NCI-H510A treated with DMSO at 0.1 percent for 48 hours (cell line): ENCODE measurements at regions not wholly inside any gene's neighbourhood (a gene's known extent, or its start where the extent isn't known, plus 50 kb on each side); places are given as distances from the start of the nearest gene placed in this dataset.

Experiments
- DNase-seq: peaks from one replicate; lab custom pipeline; 2025; lab: John Stamatoyannopoulos, UW

DNA sequence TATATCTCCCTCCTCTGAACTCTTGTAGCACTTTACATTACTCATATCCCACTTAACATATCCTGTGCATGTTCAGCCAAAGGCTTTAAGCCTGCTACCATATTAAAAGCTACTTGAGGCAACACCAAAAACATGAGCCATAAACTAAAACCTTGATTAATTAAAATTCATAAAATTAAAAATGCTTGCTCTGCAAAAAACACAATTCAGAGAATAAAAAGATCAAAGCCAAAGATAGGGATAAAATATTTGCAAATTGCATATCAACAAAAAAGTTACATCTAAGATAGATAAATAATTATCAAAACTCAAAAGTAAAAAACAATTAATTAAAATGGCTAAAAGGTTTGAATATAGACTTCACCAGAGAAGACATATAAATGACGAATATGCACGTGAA, 495.4 kb upstream of the PIK3C3 start:
- DNase-seq = no peak

DNA sequence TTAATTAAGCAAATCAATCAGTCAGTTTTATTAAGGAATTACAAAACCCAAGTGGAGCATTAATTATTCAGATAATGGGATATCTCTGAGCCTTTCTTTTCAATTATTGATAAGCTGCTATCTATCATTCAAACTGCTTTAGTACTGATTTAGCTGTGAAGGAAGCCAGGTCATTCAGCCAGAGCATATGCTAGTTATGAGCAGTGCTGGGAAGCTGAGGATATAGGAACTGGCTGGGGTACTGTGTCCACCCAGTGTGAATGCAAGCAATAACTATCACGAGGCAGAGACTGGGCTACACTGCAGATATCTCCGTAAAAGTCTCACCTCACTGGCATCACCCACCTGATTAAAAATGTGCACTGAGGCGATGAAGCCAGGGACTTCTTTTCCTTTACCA, 496.7 kb upstream of the PIK3C3 start:
- DNase-seq = no peak

DNA sequence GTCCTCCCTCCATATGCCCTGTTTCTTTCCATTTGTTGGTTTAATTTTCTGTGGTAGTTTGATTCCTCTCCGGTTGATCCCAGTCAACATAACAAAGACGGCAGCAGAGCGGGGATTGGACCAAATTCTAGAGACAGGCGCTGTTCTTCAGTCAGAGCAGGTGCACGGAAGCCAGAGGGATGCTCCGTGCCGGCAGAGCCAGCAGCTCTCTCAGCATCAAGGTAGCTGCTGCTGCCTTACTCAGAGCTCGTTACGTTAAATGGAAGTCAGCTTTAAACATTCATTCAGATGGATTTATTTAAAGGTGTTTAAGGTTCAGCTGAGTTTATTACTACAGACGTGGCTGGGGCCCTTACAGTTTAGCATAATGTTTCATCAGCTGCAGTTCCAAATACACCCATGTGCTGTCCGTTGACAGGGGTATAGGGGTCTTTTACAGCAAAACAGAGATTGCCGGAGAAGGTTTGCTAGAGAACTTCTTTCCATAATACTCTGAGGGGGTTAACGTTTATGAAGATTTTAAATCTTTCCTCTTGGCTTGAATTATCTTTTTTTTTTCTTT, 497.2 kb upstream of the PIK3C3 start:
- no peak for DNase-seq

DNA sequence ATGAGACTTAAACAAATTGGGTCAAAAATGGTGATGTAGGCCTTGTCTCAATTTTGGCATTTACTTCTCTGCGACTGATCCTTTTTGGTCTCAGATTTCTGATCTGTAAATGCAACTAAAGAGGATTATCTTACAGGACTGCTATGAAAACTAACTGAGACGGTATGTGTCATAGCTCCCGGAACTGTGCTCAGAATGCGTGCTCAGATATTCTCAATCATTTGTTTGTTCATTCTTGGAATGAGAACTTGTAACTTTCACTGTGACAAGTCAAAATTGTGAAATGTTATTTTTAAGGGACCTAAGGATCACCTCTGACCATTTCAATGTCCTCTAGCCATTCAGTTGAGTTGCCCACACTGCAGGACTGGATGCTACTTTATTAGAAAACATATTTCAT, 498.2 kb upstream of the PIK3C3 start:
- DNase-seq = no peak

DNA sequence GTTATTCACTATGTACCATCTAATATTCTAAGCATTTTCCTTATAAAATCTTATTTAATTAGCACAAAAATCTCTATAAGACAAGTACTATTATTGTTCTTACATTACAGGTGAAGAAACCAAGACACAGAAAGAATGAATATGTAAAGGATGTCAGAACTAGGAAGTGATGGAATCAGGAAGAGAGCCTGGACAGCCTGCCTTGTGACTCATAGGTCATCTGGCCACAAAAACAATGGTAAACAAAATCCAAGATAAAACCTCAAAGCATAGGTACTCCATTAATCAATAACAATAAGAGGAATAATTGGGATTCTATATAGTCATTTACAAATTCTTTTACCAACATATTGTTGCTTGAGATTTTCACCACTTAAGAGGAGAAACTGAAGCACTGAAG, 505.4 kb upstream of the PIK3C3 start:
- DNase-seq = no peak

DNA sequence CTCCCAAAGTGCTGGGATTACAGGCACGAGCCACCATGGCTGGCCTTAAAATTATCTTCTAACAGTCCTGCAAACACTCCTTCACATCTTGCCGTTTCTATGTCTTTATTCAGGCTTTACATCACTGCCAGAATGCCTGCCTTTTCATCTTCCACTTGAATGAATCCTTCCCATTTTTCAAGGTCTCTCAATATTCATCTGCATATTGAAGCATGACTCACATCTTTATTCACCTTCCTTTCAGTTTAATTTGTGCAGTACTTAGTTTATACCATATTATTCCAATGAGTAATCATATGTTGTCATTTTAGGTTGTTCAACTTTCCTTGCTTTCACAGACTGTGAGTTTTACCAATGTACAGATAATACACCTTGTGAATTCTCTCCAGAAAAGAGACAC, 510.1 kb upstream of the PIK3C3 start:
- no peak for DNase-seq

DNA sequence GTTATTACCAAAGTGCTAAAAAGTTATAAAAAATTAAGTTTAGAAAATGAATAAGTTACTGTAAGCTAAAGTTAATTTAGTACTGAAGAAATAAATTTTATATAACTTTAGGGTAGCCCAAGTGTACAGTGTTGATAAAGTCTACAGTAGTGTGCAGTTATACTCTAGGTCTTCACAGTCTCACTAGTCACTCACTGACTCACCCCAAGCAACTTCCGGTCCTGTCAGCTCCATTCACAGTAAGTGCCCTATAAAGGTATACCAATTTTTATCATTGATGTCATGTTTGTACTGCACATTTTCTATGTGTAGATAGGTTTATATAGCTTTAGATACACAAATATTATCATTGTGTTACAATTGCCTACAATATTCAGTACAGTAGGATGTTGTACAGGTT, 518.3 kb upstream of the PIK3C3 start:
- DNase-seq = no peak

DNA sequence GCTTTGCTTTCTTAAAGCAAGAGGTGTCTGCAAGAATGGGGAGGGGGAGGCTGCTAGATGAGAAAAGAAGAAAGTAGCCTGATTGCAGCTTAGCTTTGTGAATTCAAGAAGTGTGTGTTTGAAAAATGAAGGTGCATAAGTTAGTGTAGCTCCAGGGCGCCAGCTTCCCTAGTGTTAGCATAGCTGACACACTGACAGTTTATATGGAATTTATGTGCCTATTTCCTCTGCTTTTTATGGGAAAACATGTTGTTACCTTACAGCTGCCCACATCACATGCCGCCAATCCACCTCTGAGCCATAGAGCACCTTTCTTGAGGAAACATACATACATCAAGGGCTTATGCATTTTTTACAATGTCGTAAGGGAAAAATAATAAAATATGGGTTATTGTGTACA, 536.4 kb upstream of the PIK3C3 start:
- no peak for DNase-seq

DNA sequence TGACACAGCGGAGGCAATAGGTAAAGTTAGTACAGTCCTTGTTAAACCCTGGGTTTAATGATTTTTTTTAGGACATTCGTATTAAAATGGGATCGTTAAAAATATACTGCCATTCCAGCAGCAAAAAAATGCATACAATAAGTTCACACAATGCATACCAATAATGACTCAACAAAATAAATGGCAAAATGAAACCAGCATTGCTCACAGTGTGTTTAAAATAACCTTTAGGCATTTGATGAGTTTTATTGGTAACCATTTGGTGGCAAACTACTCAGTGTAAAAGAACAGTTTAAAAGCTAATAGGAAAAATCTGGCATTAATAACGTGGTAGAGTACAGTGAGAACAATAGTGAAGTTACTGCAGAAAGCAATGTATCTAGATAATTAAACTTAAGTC, 539.0 kb upstream of the PIK3C3 start:
- no peak for DNase-seq

DNA sequence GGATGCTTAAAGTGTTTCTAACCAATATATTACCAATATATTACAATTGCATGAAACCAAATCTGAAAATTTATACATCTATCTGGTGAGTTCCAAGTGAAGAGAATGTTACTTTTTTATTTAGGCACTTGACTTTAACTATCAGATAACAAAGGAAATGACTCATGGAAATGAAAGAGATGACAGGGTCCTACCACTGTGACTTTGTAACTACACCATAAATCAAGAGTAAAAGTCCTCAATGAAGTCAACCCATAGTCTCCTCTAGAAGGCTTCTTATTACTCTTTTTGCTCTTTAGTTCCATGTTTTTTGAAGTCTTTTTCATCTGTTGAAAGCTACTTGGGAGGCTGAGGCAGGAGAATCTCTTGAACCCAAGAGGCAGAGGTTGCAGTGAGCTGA, 545.0 kb upstream of the PIK3C3 start:
- no peak for DNase-seq

DNA sequence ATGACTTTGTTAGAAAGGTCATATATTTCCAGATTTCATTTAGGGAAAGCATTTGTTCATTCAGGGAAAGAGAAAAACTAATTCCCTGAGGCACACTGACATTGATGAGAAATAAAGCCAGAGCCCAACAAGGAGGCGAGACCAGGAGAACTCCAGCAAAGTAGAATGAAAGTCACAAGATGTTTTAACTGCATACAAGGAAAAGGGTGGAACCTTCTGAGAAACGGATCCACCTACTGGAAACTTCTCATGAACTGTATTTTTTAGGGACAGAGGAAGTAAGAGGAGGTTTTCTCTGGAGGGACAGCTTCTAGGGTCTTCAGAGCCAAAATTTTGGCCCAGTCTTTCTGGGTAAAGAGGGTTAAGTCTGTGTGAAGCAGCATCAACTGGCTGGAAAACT, 548.2 kb upstream of the PIK3C3 start:
- no peak for DNase-seq

DNA sequence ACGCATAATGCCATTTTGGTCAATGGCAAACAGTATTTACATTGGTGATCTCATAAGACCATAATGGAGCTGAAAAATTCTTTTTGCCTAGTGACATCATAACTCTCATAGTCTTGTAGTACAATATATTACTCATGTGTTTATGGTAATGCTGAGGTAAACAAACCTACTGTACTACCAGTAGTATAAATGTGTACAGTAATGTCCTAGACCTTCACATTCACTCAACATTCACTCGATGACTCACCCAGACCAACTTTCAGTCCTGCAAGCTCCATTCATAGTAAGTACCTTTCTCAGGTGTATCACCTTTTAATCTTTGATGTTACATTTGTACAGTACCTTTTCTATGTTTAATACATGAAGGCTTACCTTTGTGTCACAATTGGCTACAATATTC, 558.2 kb upstream of the PIK3C3 start:
- DNase-seq = no peak

DNA sequence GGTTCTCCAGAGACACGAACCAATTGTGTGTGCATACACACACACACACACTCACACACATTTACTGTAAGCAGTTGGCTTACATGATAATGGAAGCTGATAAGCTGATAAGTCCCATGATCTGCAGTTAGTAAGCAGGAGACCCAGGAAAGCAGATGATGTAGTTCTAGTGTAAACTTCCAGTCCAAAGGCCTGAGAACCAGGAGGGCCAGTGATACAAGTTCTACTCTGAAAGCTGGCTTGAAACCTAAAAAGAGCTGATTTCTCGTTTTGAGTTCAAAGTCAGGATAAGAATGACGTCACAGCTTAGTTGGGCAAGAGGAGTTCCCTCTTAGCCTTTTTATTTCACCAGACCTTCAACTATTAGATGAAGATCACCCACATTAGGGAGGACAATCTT, 558.8 kb upstream of the PIK3C3 start:
- no peak for DNase-seq

DNA sequence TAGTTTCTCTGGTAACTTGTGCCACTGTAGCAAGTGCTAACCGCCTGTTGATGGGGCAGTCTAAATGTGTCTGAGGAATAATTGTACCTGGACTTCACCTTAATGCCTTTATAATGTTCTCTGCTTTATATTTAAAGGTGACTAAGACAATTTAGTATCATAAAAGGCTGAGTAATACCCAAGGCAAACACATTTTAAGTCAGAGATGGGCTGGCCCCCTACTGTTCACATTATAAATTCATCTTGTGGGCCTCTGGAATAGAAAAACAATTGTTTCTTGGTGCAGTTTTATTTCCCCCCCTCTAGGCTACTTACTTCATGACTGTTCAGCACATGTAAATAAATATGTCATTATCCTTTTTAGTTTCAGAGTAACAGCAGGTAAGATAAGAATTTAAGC, 559.3 kb upstream of the PIK3C3 start:
- peak; percentile 20 for DNase-seq

DNA sequence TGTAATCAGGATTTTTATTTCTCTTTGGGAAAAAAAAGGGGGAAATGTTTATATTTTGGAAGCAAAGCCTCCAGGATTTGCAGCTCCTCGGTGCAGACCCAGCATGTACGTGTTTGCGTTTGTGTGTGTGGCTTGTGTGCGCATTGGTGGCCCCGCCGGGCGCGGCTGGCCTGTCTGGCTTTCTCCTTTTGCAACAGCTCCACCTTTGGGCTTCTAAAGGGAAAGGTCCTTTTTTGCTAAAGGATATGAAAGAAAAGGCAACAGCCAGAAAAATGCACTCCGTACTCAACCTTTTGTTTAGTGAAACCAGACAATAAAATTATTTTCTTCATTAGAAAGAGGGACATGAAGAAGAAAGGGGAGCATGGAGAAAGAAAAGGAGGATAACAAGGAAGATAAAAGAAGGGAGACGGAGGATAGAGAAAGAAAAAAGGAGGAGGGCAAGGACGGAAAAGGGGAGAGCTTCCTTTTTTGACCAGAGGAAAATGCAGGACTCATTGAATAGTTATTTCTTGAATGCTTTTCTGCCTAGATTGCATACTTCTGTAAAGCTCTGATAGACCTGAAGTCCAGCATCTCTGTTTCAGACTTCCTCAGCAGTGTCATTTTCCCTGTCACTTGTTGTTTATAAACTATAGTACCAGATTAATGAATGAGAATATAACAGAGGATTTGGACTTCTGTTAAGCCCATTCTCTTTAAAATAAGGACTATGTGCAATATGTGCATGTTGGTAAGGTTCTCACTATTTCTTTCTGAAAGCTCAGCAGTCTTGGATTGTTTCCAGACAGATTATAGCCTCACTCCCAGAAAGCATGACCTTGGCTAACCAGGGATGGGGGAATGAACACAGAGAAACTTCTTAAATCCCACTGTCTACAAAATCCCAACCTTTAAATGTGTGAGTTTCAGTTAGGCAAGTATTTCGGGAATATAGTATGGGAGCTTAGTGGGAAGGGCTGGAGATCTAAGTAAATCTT, 563.1 kb upstream of the PIK3C3 start:
- DNase-seq = peak; percentile 65

DNA sequence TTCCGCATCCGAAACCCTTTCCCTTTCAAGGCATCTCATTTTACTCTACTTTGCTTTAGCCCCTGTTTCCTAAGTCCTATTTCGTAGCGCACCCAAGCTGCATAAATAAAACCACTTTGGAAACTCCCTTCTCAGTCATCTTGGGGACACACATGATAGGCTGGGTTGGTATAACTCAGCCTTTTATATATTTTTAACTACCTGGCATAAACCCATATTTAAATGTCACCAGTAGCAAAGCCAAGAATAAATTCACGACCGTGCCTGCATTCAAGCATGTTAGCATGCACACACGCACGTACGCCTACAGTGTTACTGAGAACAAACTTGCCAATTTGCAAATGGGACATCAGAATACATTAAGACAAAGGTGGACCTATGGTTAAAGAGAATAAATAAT, 564.7 kb upstream of the PIK3C3 start:
- DNase-seq = no peak

DNA sequence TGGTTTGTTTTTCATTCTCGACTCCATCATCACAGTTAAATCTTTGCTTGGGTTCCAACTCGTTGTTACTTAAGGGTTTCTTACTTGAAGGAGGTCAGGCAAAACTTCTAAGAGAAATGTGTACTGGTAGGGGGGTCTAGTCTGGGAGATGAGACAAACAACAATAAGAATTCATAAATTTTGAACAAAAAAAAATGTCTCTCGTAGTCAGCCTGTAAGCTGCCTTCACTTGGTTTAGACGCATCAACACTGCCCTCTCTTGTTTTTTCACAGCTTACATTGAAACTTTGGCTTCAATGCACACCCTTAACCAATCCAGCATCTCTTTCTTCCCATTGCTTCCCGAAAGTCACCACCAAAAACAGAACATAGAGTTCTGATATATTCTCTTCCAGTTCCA, 576.4 kb upstream of the PIK3C3 start:
- peak; percentile 23 for DNase-seq

DNA sequence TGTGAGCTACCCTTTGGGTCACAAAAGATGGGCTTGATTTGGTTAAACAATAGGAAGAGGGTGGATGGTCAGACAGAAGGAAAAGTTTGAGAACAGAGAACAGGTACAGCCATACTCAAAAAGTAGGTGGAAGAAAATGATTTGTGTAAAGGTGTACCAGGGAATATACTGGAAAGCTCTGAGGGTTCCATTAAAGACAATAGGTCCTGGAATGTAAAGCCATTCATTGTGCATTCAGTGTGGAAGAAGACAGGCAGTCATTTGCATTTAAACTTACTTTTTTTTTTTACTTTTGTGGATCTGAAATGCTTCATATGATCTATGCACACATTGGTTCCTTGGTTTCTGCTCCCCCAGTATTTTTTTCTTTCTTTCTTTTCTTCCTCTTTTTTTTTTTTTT, 581.4 kb upstream of the PIK3C3 start:
- no peak for DNase-seq

DNA sequence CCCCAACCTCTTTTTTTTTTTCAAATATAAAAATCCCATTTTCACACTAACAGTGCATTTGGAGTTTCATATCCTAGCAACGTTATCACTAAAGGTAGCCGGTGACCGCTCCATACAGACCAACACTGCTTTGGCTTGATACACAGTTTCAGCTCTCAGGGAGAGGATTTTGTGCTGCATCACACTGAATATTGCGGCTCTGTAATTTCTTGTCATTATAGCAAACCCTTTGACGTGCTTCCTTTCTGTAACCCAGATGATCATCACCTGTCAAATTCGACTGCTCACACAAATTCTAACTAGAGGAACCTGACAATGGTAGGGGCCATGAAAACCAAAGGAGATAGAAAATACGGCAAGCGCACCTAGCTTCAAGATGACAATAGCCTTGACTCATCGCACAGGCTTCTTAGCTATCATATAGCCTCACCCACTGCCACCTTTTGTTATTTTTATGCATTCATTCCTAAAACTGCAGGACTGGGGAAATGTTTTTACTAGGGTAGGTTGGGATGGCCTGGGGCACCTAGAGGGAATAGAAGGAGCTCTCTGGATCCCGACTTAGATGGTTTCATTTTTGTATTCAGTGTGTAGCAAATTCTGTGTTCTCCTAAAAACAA, 582.9 kb upstream of the PIK3C3 start:
- DNase-seq = no peak

DNA sequence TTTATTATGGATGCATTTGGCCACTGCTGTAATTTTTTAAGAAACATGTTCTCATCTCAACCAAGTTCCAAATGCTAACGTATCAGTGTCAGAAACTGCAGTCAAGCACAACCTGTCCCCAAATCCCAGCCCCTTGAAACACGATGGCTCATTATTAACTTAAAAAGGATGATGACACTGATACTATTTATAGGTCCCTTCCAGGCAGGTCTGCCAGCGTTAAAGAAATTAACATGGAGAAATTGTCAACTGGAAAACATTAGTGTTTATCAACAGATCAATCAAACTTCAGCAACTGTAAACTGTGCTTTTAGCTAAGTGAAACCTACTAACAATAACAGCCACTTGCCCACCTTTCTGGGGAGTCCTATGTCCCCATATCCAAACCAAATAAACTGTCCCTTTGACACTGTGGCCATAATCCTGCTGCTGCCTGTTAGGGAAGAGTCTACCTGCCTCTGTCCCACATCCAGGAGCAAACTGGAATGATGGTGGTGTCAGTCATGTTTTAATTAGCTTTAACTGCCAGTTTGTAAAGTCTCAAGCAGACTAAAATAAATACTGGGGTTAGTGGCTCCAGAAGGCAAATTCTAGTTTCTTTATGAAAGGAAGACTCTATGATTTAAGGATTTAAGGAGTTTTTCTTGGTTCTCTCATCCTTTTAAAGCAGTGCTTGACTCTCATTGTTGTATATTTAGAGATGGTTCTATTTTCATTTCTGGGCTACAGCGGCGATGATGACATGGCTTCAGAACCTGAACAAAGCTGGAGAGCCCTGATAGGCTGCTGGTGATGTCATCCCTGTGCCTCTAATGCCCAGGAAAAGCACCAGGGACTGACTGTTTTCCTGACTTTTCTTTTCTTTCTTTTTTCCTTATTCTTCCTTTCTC, 583.6 kb upstream of the PIK3C3 start:
- DNase-seq = no peak

DNA sequence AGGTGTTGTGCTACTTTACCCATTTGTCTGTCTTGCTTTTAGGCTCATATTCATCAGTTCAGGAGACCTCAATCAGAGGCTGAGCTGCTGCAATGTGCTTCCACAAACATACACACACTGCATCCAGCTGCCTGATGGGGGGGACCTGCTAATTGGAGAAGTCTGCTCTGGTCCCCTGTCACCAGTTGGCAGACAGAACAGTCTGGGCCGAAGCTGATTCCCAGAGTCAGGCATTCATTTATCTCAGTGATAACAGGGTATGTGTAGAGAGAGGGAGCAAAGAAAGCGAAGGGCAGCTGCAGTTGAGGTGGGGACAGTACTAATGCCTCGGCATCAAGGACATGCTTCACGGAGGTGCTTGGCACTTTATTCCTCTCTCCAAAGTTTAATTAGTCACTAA, 584.3 kb upstream of the PIK3C3 start:
- DNase-seq = no peak

DNA sequence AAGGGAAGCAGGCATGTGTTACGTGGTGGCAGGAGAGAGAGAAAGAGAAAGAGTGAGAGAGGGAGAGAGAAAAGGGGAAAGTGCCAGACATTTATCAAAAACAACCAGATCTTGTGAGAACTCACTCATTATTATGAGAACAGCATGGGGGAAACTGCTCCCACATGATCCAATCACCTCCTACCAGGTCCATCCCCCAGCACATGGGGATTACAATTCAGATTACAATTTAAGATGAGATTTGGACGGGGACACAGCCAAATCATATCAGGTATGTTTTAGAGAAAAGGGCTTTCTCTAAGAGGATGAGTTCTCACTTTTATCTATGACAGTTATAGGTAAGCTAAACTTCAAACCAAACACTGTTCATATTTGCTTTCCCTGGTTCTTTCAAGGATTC, 597.3 kb upstream of the PIK3C3 start:
- DNase-seq = no peak
